ENCODE measurements at regions not wholly inside any gene's neighbourhood (a gene's known extent, or its start where the extent isn't known, plus 50 kb on each side); places are given as distances from the start of the nearest gene placed in this dataset.

- intact Hi-C loops (cut with micrococcal nuclease; ENCODE audit: unreplicated experiment) = no loop called here
These were observed 89.3 kb downstream of the RNASET2 start for GRCh38 chr6:166866839-166867637.

DNA sequence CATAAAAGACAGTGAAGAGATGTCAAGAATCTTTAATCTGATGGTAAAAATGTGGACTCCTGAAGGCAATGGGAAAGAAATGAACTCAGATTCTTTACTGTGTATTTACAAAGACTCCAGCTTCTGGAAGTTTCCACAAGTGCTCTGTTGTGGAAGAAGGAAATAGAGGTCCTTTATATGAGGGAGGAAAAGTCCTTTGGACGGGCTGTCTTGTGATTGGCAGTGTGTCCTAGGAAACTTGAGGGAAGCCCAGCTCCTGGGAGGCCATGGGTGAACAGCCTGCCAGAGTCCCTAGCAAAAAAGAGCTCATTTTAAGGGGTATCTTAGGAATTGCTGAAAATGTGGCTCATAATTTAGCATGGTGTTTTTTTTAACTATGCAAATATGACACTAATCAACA lies 92.0 kb downstream of the RNASET2 start:
- intact Hi-C loops (cut with micrococcal nuclease; ENCODE audit: unreplicated experiment) = loop anchor here (5.0 kb wide), 1 partner anchor 77 kb away; no protein-coding TSS in a partner anchor
- TF ChIP-seq, protein P1, sequence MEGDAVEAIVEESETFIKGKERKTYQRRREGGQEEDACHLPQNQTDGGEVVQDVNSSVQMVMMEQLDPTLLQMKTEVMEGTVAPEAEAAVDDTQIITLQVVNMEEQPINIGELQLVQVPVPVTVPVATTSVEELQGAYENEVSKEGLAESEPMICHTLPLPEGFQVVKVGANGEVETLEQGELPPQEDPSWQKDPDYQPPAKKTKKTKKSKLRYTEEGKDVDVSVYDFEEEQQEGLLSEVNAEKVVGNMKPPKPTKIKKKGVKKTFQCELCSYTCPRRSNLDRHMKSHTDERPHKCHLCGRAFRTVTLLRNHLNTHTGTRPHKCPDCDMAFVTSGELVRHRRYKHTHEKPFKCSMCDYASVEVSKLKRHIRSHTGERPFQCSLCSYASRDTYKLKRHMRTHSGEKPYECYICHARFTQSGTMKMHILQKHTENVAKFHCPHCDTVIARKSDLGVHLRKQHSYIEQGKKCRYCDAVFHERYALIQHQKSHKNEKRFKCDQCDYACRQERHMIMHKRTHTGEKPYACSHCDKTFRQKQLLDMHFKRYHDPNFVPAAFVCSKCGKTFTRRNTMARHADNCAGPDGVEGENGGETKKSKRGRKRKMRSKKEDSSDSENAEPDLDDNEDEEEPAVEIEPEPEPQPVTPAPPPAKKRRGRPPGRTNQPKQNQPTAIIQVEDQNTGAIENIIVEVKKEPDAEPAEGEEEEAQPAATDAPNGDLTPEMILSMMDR (IDR thresholded peaks at IDR 0.05; ENCODE audit: unreplicated experiment) = no peak
- CTCF ChIA-PET = no interaction called here
- no TSS peak for BruUV-seq (replicated peaks)
- Mint-ChIP-seq H3K4me1 (ENCODE audit: low read depth, unreplicated experiment) (no peaks in the 10 kb centered on the region), H3K27me3 (ENCODE audit: unreplicated experiment) (peaks cover 34% of the 10 kb centered on the region), H3K9me3 (ENCODE audit: low read depth, unreplicated experiment) (no peaks in the 10 kb centered on the region), H3K36me3 (ENCODE audit: insufficient read depth, unreplicated experiment) (peaks cover 11% of the 10 kb centered on the region), H3K4me3 (ENCODE audit: low read depth, unreplicated experiment) (no peak overlapping the region), H3K27ac (ENCODE audit: unreplicated experiment) (no peak overlapping the region)
- no peak for DNase-seq

More at GRCh38 chr6:166866839-166867637, 89.3 kb downstream of the RNASET2 start:
- H3K9me3 Mint-ChIP-seq (ENCODE audit: low read depth, unreplicated experiment) = no peaks in the 10 kb centered on the region
- no peak overlapping the region for H3K4me3 Mint-ChIP-seq (ENCODE audit: low read depth, unreplicated experiment)
- TF ChIP-seq, protein P1 (IDR thresholded peaks at IDR 0.05; ENCODE audit: unreplicated experiment) = no peak
- CTCF ChIA-PET = no interaction called here
- H3K27ac Mint-ChIP-seq (ENCODE audit: unreplicated experiment) = no peak overlapping the region
- no peak for DNase-seq
- H3K36me3 Mint-ChIP-seq (ENCODE audit: insufficient read depth, unreplicated experiment) = peaks cover 9% of the 10 kb centered on the region
- no peaks in the 10 kb centered on the region for H3K4me1 Mint-ChIP-seq (ENCODE audit: low read depth, unreplicated experiment)
- peaks cover 8% of the 10 kb centered on the region for H3K27me3 Mint-ChIP-seq (ENCODE audit: unreplicated experiment)
- BruUV-seq (replicated peaks) = no TSS peak

- no peaks in the 10 kb centered on the region for H3K9me3 Mint-ChIP-seq (ENCODE audit: low read depth, unreplicated experiment)
- intact Hi-C loops (cut with micrococcal nuclease; ENCODE audit: unreplicated experiment) = loop anchor here (5.0 kb wide), 1 partner anchor 76 kb away; no protein-coding TSS in a partner anchor
- H3K4me3 Mint-ChIP-seq (ENCODE audit: low read depth, unreplicated experiment) = peak overlapping the region; percentile 80
- CTCF ChIA-PET = interaction anchor here (0.6 to 1.5 kb wide), 3 partner anchors 13 to 373 kb away, joined by 3 to 4 read pairs (median 3); no protein-coding TSS in a partner anchor
- H3K27ac Mint-ChIP-seq (ENCODE audit: unreplicated experiment) = no peak overlapping the region
- TF ChIP-seq, protein P1 (IDR thresholded peaks at IDR 0.05; ENCODE audit: unreplicated experiment) = no peak
- DNase-seq = no peak
- H3K4me1 Mint-ChIP-seq (ENCODE audit: low read depth, unreplicated experiment) = no peaks in the 10 kb centered on the region
- BruUV-seq (replicated peaks) = no TSS peak
- peaks cover 46% of the 10 kb centered on the region for H3K27me3 Mint-ChIP-seq (ENCODE audit: unreplicated experiment)
- peaks cover 11% of the 10 kb centered on the region for H3K36me3 Mint-ChIP-seq (ENCODE audit: insufficient read depth, unreplicated experiment)
These were observed 93.3 kb downstream of the RNASET2 start for GRCh38 chr6:166862978-166863530.

- H3K27me3 Mint-ChIP-seq (ENCODE audit: unreplicated experiment) = peaks cover 53% of the 10 kb centered on the region
- H3K36me3 Mint-ChIP-seq (ENCODE audit: insufficient read depth, unreplicated experiment) = peaks cover 11% of the 10 kb centered on the region
- TF ChIP-seq, protein P1 (IDR thresholded peaks at IDR 0.05; ENCODE audit: unreplicated experiment) = no peak
- CTCF ChIA-PET = interaction anchor here (0.6 to 1.5 kb wide), 3 partner anchors 13 to 373 kb away, joined by 3 to 4 read pairs (median 3); no protein-coding TSS in a partner anchor
- DNase-seq = peak; percentile 39
- no peak overlapping the region for H3K27ac Mint-ChIP-seq (ENCODE audit: unreplicated experiment)
- BruUV-seq (replicated peaks) = no TSS peak
- no peaks in the 10 kb centered on the region for H3K4me1 Mint-ChIP-seq (ENCODE audit: low read depth, unreplicated experiment)
- peak overlapping the region; percentile 80 for H3K4me3 Mint-ChIP-seq (ENCODE audit: low read depth, unreplicated experiment)
- H3K9me3 Mint-ChIP-seq (ENCODE audit: low read depth, unreplicated experiment) = no peaks in the 10 kb centered on the region
- intact Hi-C loops (cut with micrococcal nuclease; ENCODE audit: unreplicated experiment) = loop anchor here (5.0 kb wide), 1 partner anchor 75 kb away; no protein-coding TSS in a partner anchor
These were observed 93.9 kb downstream of the RNASET2 start for GRCh38 chr6:166862287-166862977.

Data from Calu3 (cell line).